SK-MEL-5 (cell line): ENCODE measurements at regions not wholly inside any gene's neighbourhood (a gene's known extent, or its start where the extent isn't known, plus 50 kb on each side); places are given as distances from the start of the nearest gene placed in this dataset.

Experiments
- DNase-seq: peaks from one replicate; pipeline ENCODE4 v3.0.0-alpha.2; 2016; ENCODE audit warnings: low read depth, low spot score
- in situ Hi-C: cut with HindIII; loops from 2 replicates; pipeline ENCODE4 v1.10.0; 2016; ENCODE audit warnings: low sequenced_read_pairs, high pct_unique_total_duplicates, low pct_unique_long_range_greater_than_20kb

DNA sequence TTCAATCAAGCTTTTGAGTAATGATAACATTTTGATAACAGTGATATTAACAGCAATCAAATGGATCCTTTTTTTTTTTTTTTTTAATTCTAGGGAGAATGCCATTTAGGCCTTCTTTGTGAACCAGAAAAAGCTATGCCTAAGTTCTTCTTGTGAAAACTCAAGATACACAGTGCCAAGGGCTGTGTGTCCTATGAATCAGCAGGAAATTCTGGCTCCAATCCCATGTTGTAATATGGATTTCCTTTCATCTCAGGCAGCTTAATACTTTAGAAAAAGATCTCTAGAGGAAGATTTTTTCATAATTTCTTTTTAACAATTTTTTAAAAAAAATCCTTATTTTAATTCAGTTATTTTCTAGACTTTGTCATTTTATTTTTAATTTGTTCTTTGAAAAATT, 96.1 kb downstream of the NUDT12 start:
- DNase-seq: peak; percentile 30
- in situ Hi-C loops: no loop called here

DNA sequence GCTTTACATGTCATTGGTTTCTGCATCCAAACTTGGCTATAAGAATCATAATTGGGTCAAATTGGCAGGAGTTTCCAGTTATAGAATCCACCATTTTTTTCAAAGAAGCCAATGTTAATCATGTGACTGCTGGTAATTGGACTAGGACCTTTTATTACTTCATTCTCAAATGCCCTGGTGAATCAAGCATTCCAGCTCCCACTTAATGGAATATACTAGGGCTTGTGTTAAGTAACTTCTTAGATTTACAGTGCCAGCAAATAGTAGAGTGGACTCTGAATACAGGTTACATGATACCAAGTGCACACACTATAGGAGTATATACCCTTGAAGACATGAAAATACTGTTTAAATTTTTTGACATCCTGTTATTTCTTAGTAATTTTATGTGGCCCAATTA, 96.7 kb downstream of the NUDT12 start:
- in situ Hi-C loops: no loop called here

DNA sequence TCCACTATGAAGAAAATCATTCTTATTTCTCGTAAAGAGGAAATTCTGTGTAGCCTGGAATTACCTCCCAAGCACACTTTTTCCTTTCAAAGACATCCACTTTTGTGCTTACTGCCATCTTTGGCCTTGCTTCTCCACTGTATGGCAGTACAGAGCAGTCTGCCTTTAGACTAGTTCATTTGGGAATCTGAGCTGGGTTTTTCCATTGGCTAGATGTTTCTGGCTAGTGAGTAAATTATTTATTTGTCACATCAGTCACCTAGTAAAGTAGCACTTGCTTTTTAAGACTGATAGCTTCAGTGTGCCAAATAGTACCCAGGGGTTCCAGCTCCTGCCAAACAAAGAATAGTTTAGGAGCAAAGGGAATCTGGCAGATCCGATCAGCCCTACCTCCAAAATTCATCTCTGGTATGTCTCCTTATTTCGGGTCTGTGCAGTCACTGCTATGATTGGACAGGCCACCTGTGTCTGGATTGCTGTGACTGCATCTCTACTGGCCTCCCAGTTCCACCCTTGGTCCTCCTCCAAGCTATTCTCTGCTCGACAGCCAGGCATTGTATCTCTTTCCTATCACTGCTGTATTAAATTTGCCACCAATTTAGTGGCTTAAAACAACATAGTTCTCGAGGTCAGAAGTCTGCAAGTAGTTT, 97.6 kb downstream of the NUDT12 start:
- in situ Hi-C loops: no loop called here
- DNase-seq: peak; percentile 28

More for the DNA sequence above, 96.7 kb downstream of the NUDT12 start:
- DNase-seq: peak; percentile 20

DNA sequence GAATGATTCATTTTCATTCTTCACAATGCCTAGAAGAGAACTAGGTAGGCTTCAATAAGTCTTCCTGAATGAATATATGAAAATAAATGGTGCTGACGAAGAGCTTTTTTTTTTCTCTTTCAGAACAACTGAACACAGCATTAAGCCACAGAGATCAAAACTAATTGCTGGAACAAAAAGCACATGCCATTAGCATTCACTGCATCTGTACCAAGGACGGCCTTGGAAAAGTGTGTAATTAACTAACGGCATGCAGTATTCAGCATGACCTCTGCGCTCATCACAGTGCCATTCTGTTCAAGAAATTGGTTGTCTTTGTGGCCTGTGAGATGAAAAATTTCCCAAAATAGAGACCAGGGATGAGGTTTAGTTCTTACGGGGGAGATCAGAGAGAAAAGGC, 99.3 kb downstream of the NUDT12 start:
- in situ Hi-C loops: no loop called here
- DNase-seq: no peak

DNA sequence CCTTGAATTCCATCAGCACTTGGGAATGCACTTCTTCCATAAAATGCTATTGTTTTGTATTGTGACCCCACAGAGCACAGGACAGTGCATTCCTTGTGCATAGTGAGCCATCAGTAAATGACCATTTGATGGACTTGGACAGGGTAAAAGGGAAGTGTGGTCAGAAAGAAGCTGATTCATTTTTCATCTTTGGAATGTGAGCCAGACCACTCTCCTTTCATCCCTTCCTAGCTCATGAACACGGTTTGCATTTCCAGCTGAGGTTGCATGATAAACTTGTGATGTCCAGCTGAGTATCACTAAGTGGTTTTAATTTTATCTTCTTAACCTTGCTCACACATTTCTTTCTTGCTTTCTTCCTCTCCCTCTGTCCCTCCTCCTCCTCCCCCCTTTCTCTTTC, 101.3 kb downstream of the NUDT12 start:
- in situ Hi-C loops: no loop called here
- peak; percentile 85 for DNase-seq

DNA sequence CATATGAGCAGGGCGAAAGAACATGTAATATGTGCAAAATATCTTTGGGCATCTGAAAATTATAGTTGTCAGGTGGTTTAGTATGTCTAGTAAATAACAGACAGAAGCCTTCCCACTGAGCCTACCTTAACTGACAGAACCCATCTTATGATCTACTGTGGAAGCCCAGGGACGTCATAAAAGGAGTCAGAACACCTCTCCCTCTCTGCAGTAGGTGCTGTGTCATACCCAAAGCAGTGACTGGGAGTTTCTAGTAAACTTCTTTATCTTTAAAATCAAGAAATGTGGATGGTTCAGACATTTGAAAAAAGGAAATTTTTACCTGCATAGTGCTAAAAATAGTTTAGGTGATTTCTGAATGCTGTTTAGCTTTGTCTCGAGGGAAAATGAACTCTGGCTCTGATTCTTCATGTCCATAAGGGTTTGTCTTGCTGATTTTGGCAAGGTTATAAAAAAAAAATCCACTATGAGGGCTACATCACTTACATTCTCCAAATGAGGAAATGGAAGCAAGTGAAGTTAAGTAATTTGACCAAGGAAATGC, 104.0 kb downstream of the NUDT12 start:
- no peak for DNase-seq
- in situ Hi-C loops: no loop called here

DNA sequence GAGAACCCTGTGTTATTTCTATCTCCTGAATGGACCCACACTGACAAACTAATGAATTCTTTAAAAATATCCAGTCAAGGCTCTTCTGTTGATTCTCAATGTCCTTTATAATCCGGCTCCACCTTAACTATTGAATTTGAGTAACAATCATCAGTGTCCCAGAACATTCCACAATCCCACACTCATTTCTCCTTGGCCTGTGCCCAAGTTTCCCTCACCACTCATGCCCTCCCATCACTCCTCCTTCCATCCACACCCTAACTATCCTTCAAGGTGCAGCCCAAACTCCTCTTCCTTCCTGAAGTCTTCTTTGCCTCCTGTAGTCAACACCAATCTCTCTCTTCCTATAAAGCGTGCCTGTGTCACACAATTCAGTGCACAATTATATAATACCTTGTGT, 106.1 kb downstream of the NUDT12 start:
- in situ Hi-C loops: no loop called here
- DNase-seq: no peak

DNA sequence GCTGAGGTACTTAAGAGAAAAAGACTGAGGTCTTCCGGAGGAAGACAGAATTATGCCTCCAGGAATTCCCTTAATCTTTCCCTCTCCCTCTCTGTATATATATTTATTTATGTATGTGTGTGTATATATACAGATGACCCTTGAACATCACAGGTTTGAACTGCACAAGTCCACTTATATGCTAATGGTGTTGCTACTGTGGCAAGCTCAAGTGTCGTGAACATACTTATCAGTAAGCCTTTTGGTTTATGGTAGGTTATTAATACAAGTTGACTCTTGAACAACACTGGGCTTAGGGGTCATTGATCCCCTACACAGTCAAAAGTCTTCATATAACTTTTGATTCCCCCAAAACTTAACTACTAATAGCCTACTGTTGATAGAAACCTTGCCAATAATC, 106.8 kb downstream of the NUDT12 start:
- DNase-seq: no peak
- in situ Hi-C loops: no loop called here

DNA sequence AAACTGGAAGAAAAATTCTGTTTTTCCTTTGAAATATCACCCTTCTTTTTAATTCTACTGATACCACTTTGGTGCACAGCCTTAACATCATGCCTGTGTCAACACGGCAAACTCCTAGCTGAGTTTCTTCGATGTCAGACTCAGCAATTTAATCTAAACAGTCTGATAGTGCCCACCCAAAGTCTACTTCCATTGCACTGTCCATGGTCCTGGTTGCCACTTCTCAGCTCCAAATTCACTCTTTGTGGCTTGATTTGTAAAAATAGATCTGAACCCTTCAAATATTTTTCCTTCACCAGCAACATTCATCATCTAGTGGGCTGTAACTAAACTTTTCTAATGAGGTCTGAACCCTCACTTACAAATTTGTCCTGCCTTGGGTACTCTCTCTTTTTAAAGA, 107.8 kb downstream of the NUDT12 start:
- in situ Hi-C loops: no loop called here
- DNase-seq: no peak

DNA sequence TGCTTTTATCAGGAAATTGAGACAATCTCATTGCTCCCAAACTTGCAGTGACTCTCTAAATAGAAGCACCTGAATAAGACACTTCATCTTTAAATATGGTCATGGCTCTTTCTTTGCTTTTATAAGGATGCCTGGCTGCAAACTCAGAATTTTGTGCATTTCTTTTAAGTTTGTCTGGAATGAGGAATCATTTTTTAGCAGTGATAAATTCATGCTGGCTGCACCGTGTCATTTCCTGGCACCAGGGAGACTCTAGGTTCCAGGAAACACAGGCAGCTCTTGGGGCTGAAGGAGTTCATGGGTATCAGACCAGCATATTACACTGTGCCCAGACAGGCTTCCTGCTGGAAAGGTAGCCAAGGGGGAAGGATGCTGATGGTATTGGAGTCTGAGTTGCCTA, 109.9 kb downstream of the NUDT12 start:
- DNase-seq: no peak
- in situ Hi-C loops: no loop called here

DNA sequence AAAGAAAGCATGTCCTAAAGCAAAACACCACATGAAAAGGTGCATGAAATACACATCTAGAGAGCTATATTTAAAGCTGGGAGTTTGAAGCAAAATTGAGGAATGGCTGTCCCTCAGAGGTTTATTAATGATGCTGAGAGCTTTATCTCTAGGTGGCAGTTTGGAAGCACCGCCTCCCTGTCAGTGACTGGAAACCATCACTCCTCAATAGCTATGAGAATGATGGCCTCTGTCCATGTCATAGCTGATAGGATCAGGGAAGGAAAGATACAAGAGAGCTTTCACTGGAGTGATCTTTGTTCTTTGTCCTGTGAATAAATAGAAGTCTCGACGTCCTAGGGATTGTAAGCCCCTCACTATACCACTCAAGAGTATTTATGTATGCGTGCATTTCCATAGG, 110.5 kb downstream of the NUDT12 start:
- no peak for DNase-seq
- in situ Hi-C loops: no loop called here

DNA sequence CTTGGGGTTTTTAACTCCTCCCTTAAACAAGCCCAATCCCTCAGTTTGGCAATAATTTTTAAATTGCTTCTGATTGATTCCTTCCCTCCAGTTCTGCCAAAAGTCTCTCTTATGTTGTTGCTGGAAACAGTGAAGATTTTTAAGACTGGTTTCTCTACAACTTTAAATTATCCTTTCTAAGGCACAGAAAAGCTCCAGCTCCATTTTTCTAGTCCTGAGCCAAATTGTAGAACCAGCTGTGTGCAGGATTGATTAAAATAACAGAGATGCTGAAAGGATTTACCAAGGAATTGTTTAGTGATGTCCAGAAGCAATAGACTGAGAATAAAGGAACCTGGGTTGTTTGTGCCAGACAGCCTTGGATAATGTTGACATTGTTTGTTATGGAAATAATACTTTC, 111.3 kb downstream of the NUDT12 start:
- in situ Hi-C loops: no loop called here
- DNase-seq: no peak

DNA sequence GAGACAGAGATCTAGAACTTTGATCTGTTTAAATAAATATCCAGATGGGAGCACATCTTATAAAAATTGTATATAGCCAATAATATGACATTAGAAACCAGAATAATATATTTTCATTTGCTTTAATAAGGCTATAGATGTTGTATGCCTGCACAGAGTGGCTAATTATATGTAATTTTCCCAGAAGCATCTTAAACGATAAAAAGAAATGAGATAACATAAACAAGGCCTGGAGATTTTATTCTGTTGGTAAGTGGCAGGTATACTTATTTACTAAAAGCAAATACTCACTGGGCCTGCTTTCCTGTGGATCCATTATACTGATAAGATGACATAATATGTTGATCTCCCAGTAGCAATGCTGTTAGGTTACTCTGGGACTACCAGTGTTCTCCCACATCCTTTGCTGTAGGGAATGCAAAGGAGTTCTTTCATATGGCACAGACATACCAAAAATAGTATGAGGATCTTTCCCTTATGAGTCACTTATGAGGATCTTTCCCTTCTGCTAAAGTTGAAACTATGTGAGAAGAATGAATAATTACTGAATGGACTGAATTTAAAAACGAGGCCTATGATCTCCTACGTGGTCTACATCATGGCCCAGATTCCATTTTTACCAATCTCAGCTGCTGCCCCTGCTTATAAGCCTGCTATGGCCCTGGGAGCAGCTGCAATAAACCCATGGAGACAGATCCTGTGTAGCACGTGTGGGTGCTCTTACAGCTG, 112.1 kb downstream of the NUDT12 start:
- in situ Hi-C loops: no loop called here

DNA sequence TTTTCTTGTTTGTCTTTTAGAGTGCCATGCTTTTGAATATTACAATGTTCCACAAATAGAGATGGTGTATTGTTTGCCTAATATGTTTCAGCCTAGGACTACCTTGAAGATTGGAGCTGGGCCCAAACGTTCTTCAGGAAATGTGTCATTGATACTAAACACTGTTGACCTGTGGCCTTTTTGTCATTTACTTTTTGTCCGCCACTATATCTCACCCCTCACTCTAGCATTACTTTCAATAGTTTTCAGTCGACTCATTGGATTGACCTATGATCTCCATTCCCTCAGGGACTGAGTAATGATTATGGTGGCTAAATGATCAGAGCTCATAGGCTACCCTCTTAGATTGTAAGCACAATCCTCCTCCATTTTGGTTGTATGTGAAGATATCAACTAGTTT, 115.8 kb downstream of the NUDT12 start:
- in situ Hi-C loops: no loop called here
- DNase-seq: no peak

More for the DNA sequence above, 112.1 kb downstream of the NUDT12 start:
- DNase-seq: peak; percentile 65

DNA sequence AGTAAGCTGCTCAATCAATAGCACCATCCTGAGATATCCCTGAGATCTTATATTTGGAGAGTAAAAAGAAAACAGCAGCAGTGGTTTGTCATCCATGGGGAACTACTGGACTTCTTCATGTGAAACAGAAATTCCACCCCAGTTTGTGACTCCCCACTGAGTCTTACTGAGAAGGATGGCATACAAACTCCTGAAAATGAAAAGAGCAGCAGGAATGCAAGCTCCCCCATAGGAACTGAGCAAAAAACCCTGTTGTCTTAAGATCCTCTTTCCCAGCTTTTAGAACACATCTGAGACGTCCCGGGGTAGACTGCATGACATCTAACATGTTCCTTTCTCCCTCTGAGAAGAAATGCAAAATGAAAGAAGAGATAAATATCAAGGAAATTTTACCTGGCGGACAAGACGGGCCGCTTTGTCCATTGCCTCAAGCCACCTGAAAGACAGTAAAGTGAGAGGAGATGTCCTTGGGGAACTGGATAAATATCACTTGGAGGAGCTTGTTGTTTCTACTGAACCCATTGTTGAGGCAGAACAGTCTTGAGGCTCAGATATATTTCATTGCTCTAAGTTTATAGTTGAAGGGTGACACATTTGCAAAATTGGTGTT, 117.1 kb downstream of the NUDT12 start:
- in situ Hi-C loops: no loop called here
- DNase-seq: no peak

DNA sequence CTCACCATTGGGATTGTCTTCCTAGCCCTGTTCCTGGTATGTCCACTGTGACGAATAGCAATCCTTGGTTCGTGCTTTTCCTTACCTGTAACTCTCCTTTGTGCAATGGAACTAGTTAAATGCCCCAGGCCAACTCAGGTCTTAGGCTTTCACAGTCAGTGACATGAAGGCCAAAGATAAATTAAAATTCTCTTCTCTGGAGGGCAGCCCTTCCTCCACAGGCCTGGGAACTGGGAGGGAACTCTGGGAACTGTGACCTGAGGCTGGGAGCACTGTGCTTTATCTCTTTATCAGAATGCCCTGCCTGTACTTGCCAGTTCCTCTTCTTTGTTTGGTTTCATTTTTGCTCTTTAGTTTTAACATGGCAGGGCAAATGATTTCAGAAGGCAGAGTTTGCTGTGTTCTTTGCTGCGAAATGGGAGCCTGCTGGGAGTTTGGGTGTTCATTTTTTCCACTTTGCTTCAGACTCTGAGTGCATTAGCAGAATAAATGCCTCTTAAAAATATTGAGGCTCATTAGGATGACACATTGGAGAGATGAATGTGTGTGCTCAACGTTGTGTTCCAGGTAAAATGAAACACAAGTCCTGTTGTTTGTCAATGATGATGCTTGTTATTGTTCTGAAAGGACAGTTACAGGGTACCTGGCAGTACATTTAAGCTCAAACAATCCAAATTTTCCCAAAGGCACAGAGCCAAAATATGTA, 118.1 kb downstream of the NUDT12 start:
- DNase-seq: no peak
- in situ Hi-C loops: no loop called here

DNA sequence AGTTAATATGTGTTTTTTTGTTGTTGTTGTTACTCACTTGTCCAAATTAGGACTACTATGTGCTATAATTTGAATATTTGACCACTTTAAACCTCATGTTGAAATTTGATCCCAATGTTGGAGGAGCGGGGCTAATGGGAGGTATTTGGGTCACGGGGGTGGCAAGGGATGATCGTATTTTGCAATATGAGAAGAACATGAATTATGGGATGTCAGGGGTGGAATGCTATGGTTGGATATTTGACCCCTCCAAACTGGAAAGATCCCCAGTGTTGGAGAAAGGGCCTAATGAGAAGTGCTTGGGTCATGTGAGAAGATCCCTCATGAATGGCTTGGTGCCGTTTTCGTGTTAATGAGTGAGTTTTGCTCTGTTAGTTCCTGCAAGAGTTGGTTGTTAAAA, 119.8 kb downstream of the NUDT12 start:
- no peak for DNase-seq
- in situ Hi-C loops: no loop called here

DNA sequence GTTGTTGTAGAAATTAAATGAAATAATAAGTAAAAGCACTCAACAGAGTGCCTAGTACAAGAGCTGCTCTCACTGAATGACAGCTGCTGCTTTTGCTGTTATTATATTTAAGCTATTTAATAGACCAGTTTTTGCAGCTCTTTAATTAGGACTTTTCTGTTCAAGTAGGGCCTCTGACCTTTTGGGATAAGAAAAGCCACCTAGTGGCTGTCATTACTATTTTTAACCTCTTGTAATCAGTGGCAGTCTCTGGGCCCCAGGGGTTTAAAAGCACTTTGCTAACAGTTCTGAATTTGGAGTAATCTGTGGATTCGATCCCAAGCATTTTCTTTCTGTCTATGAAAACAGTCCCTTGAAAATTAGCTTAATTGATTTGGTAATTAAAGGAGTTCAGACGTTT, 121.1 kb downstream of the NUDT12 start:
- peak; percentile 28 for DNase-seq
- in situ Hi-C loops: no loop called here
